ENCODE measurements at regions not wholly inside any gene's neighbourhood (a gene's known extent, or its start where the extent isn't known, plus 50 kb on each side); places are given as distances from the start of the nearest gene placed in this dataset.

GRCh38 chr6:81439417-81439816 lies 313.1 kb downstream of the TENT5A start:
- no peak overlapping the region for H3K27ac ChIP-seq (ENCODE audit: low read depth in 2 of 2, low read length in 2 of 2)
- intact Hi-C loops (cut with DNase I) = no loop called here
- no peak for TF ChIP-seq CTCF (IDR thresholded peaks at IDR 0.05; ENCODE audit: borderline replicate concordance, extremely low read depth, insufficient read depth)
- H3K4me1 ChIP-seq (ENCODE audit: control insufficient read depth in 2 of 3, insufficient read depth in 2 of 3, low read depth in 1 of 3, low read length in 3 of 3) = no peaks in the 10 kb centered on the region
- no peaks in the 10 kb centered on the region for H3K36me3 ChIP-seq (ENCODE audit: control insufficient read depth in 2 of 3, insufficient read depth in 3 of 3, low read length in 3 of 3)
- H3K9ac ChIP-seq (ENCODE audit: low read length in 3 of 3) = no peak overlapping the region
- no peak for FAIRE-seq
- H3K9me3 ChIP-seq (ENCODE audit: control insufficient read depth in 2 of 3, insufficient read depth in 1 of 3, low read length in 3 of 3) = peaks cover 0 to 11% (median 7%) of the 10 kb centered on the region in 3 donors
- H3K4me3 ChIP-seq (ENCODE audit: low read length in 3 of 3) = no peak overlapping the region
- no peak for DNase-seq
- H3K27me3 ChIP-seq (ENCODE audit: control insufficient read depth, insufficient read depth, low read length) = no peaks in the 10 kb centered on the region

- Histone ChIP-seq H3K36me3 (ENCODE audit: control insufficient read depth in 2 of 3, insufficient read depth in 3 of 3, low read length in 3 of 3) (no peaks in the 10 kb centered on the region), H3K27ac (ENCODE audit: low read depth in 2 of 2, low read length in 2 of 2) (no peak overlapping the region), H3K9ac (ENCODE audit: low read length in 3 of 3) (no peak overlapping the region), H3K9me3 (ENCODE audit: control insufficient read depth in 2 of 3, insufficient read depth in 1 of 3, low read length in 3 of 3) (peaks cover 0 to 11% (median 7%) of the 10 kb centered on the region in 3 donors), H3K4me3 (ENCODE audit: low read length in 3 of 3) (no peak overlapping the region), H3K4me1 (ENCODE audit: control insufficient read depth in 2 of 3, insufficient read depth in 2 of 3, low read depth in 1 of 3, low read length in 3 of 3) (no peaks in the 10 kb centered on the region), H3K27me3 (ENCODE audit: control insufficient read depth, insufficient read depth, low read length) (no peaks in the 10 kb centered on the region)
- no peak for TF ChIP-seq CTCF (IDR thresholded peaks at IDR 0.05; ENCODE audit: borderline replicate concordance, extremely low read depth, insufficient read depth)
- no peak for FAIRE-seq
- DNase-seq = no peak
- intact Hi-C loops (cut with DNase I) = no loop called here
These were observed 315.5 kb downstream of the TENT5A start for GRCh38 chr6:81436990-81437389.

- no peak for FAIRE-seq
- no peak for DNase-seq
- Histone ChIP-seq H3K27me3 (ENCODE audit: control insufficient read depth, insufficient read depth, low read length) (no peaks in the 10 kb centered on the region), H3K4me3 (ENCODE audit: low read length in 3 of 3) (no peak overlapping the region), H3K36me3 (ENCODE audit: control insufficient read depth in 2 of 3, insufficient read depth in 3 of 3, low read length in 3 of 3) (no peaks in the 10 kb centered on the region), H3K27ac (ENCODE audit: low read depth in 2 of 2, low read length in 2 of 2) (no peak overlapping the region), H3K4me1 (ENCODE audit: control insufficient read depth in 2 of 3, insufficient read depth in 2 of 3, low read depth in 1 of 3, low read length in 3 of 3) (no peaks in the 10 kb centered on the region), H3K9ac (ENCODE audit: low read length in 3 of 3) (no peak overlapping the region), H3K9me3 (ENCODE audit: control insufficient read depth in 2 of 3, insufficient read depth in 1 of 3, low read length in 3 of 3) (no peaks in the 10 kb centered on the region)
- TF ChIP-seq CTCF (IDR thresholded peaks at IDR 0.05; ENCODE audit: borderline replicate concordance, extremely low read depth, insufficient read depth) = no peak
- intact Hi-C loops (cut with DNase I) = no loop called here
These were observed 339.2 kb downstream of the TENT5A start for GRCh38 chr6:81413306-81413705.

- Histone ChIP-seq H3K27ac (ENCODE audit: low read depth in 2 of 2, low read length in 2 of 2) (no peak overlapping the region), H3K36me3 (ENCODE audit: control insufficient read depth in 2 of 3, insufficient read depth in 3 of 3, low read length in 3 of 3) (no peaks in the 10 kb centered on the region), H3K9me3 (ENCODE audit: control insufficient read depth in 2 of 3, insufficient read depth in 1 of 3, low read length in 3 of 3) (no peaks in the 10 kb centered on the region), H3K9ac (ENCODE audit: low read length in 3 of 3) (no peak overlapping the region), H3K27me3 (ENCODE audit: control insufficient read depth, insufficient read depth, low read length) (no peaks in the 10 kb centered on the region), H3K4me3 (ENCODE audit: low read length in 3 of 3) (no peak overlapping the region), H3K4me1 (ENCODE audit: control insufficient read depth in 2 of 3, insufficient read depth in 2 of 3, low read depth in 1 of 3, low read length in 3 of 3) (no peaks in the 10 kb centered on the region)
- intact Hi-C loops (cut with DNase I) = no loop called here
- DNase-seq (no peak), FAIRE-seq (no peak)
- TF ChIP-seq CTCF (IDR thresholded peaks at IDR 0.05; ENCODE audit: borderline replicate concordance, extremely low read depth, insufficient read depth) = no peak
These were observed 350.4 kb downstream of the TENT5A start for GRCh38 chr6:81401970-81402690.

Measured in kidney (tissue), 13 donors.